ENCODE measurements at regions not wholly inside any gene's neighbourhood (a gene's known extent, or its start where the extent isn't known, plus 50 kb on each side); places are given as distances from the start of the nearest gene placed in this dataset.

DNA sequence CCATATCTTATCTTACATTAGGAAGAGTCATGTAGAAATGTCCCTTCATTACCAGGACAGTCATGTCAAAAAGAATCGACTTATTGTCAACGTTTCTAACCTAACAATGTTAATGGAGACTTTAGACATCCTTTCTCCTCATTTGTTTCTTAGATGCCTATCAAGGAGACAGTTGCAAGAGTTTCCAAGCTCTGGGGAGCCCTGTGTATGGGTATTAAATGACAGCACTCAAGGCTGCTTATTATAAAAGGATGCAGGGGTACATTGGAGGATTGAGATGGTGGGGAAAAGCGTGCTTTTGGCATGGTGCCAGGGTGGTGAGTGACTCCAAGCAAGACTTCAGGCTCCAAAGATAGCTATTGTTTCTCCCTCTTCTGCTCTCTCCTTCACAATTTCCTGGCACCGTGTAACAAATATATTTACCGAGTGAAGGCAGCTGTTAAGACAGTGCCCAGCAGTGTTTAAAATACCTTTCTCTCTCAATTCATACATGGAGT, 461.3 kb upstream of the CLINT1 start (continued):
- TF ChIP-seq STAT3 (IDR thresholded peaks at IDR 0.05; ENCODE audit: low read depth, low read length) (no peak), ZZZ3 (IDR thresholded peaks at IDR 0.05; ENCODE audit: control insufficient read depth, insufficient read length, low read depth) (no peak), POU2F2 (IDR thresholded peaks at IDR 0.05; ENCODE audit: borderline replicate concordance, low read depth, low read length) (no peak), ZNF274 (IDR thresholded peaks at IDR 0.05; ENCODE audit: insufficient read depth, insufficient read length) (no peak), CHD2 (IDR thresholded peaks at IDR 0.05; ENCODE audit: borderline replicate concordance, low read depth, low read length) (no peak), KLF5 (IDR thresholded peaks at IDR 0.05; ENCODE audit: partially characterized antibody) (no peak), SPI1 (IDR thresholded peaks at IDR 0.05; ENCODE audit: borderline replicate concordance, insufficient read depth, low read depth, low read length) (no peak), SP1 (IDR thresholded peaks at IDR 0.05; ENCODE audit: low read depth, low read length) (no peak)
- TF ChIP-seq, protein P1, sequence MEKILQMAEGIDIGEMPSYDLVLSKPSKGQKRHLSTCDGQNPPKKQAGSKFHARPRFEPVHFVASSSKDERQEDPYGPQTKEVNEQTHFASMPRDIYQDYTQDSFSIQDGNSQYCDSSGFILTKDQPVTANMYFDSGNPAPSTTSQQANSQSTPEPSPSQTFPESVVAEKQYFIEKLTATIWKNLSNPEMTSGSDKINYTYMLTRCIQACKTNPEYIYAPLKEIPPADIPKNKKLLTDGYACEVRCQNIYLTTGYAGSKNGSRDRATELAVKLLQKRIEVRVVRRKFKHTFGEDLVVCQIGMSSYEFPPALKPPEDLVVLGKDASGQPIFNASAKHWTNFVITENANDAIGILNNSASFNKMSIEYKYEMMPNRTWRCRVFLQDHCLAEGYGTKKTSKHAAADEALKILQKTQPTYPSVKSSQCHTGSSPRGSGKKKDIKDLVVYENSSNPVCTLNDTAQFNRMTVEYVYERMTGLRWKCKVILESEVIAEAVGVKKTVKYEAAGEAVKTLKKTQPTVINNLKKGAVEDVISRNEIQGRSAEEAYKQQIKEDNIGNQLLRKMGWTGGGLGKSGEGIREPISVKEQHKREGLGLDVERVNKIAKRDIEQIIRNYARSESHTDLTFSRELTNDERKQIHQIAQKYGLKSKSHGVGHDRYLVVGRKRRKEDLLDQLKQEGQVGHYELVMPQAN (conservative IDR thresholded peaks at IDR 0.05): no peak
- TF ChIP-seq, protein P2, sequence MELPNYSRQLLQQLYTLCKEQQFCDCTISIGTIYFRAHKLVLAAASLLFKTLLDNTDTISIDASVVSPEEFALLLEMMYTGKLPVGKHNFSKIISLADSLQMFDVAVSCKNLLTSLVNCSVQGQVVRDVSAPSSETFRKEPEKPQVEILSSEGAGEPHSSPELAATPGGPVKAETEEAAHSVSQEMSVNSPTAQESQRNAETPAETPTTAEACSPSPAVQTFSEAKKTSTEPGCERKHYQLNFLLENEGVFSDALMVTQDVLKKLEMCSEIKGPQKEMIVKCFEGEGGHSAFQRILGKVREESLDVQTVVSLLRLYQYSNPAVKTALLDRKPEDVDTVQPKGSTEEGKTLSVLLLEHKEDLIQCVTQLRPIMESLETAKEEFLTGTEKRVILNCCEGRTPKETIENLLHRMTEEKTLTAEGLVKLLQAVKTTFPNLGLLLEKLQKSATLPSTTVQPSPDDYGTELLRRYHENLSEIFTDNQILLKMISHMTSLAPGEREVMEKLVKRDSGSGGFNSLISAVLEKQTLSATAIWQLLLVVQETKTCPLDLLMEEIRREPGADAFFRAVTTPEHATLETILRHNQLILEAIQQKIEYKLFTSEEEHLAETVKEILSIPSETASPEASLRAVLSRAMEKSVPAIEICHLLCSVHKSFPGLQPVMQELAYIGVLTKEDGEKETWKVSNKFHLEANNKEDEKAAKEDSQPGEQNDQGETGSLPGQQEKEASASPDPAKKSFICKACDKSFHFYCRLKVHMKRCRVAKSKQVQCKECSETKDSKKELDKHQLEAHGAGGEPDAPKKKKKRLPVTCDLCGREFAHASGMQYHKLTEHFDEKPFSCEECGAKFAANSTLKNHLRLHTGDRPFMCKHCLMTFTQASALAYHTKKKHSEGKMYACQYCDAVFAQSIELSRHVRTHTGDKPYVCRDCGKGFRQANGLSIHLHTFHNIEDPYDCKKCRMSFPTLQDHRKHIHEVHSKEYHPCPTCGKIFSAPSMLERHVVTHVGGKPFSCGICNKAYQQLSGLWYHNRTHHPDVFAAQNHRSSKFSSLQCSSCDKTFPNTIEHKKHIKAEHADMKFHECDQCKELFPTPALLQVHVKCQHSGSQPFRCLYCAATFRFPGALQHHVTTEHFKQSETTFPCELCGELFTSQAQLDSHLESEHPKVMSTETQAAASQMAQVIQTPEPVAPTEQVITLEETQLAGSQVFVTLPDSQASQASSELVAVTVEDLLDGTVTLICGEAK (IDR thresholded peaks at IDR 0.05; ENCODE audit: borderline replicate concordance): no peak
- TF ChIP-seq, protein P3, sequence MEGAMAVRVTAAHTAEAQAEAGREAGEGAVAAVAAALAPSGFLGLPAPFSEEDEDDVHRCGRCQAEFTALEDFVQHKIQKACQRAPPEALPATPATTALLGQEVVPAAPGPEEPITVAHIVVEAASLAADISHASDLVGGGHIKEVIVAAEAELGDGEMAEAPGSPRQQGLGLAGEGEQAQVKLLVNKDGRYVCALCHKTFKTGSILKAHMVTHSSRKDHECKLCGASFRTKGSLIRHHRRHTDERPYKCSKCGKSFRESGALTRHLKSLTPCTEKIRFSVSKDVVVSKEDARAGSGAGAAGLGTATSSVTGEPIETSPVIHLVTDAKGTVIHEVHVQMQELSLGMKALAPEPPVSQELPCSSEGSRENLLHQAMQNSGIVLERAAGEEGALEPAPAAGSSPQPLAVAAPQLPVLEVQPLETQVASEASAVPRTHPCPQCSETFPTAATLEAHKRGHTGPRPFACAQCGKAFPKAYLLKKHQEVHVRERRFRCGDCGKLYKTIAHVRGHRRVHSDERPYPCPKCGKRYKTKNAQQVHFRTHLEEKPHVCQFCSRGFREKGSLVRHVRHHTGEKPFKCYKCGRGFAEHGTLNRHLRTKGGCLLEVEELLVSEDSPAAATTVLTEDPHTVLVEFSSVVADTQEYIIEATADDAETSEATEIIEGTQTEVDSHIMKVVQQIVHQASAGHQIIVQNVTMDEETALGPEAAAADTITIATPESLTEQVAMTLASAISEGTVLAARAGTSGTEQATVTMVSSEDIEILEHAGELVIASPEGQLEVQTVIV (IDR thresholded peaks at IDR 0.05; ENCODE audit: borderline replicate concordance, partially characterized antibody): no peak
